ENCODE measurements at regions not wholly inside any gene's neighbourhood (a gene's known extent, or its start where the extent isn't known, plus 50 kb on each side); places are given as distances from the start of the nearest gene placed in this dataset.

- no peak for DNase-seq (ENCODE audit: low spot score)
- no peaks in the 10 kb centered on the region for H3K79me2 ChIP-seq (ENCODE audit: low read depth)
- no peak overlapping the region for H3K4me2 ChIP-seq
- no peak overlapping the region for H3K27ac ChIP-seq
- TF ChIP-seq EZH2 (IDR thresholded peaks at IDR 0.05) (no peak), CTCF (IDR thresholded peaks at IDR 0.05) (no peak), EZH2phosphoT487 (IDR thresholded peaks at IDR 0.05) (no peak)
- no peak overlapping the region for H3K4me3 ChIP-seq
- no peak overlapping the region for H3K27ac Mint-ChIP-seq
- no peaks in the 10 kb centered on the region for H3K9me3 Mint-ChIP-seq
- H3K4me1 ChIP-seq = no peaks in the 10 kb centered on the region
- H3F3A ChIP-seq (ENCODE audit: low read depth) = no peaks in the 10 kb centered on the region
- no peaks in the 10 kb centered on the region for H3K9me3 ChIP-seq (ENCODE audit: low read depth)
- H3K36me3 Mint-ChIP-seq = no peaks in the 10 kb centered on the region
- no peak overlapping the region for H2AFZ ChIP-seq (replicated peaks)
- no peaks in the 10 kb centered on the region for H3K27me3 ChIP-seq
- no peaks in the 10 kb centered on the region for H3K36me3 ChIP-seq
- no peaks in the 10 kb centered on the region for H3K4me1 Mint-ChIP-seq
- peaks cover 2% of the 10 kb centered on the region for H3K27me3 Mint-ChIP-seq (ENCODE audit: insufficient read depth, low read depth)
- no peak overlapping the region for H3K9ac ChIP-seq
- no peaks in the 10 kb centered on the region for H4K20me1 ChIP-seq (ENCODE audit: low read depth)
- no peak overlapping the region for H3K4me3 Mint-ChIP-seq
These were observed 156.5 kb downstream of the MOXD1 start for GRCh38 chr6:132244744-132245143.

- no peaks in the 10 kb centered on the region for H3K79me2 ChIP-seq (ENCODE audit: low read depth)
- peak; percentile 69 for DNase-seq (ENCODE audit: low spot score)
- H2AFZ ChIP-seq (replicated peaks) = no peak overlapping the region
- peaks cover 19% of the 10 kb centered on the region for H3K4me1 Mint-ChIP-seq
- no peaks in the 10 kb centered on the region for H3K9me3 Mint-ChIP-seq
- no peaks in the 10 kb centered on the region for H3K36me3 ChIP-seq
- peaks cover 9% of the 10 kb centered on the region for H3K4me1 ChIP-seq
- H3K36me3 Mint-ChIP-seq = no peaks in the 10 kb centered on the region
- H3K9me3 ChIP-seq (ENCODE audit: low read depth) = no peaks in the 10 kb centered on the region
- TF ChIP-seq EZH2 (IDR thresholded peaks at IDR 0.05) (no peak), EZH2phosphoT487 (IDR thresholded peaks at IDR 0.05) (no peak), CTCF (IDR thresholded peaks at IDR 0.05) (no peak)
- no peak overlapping the region for H3K4me3 Mint-ChIP-seq
- H3K4me3 ChIP-seq = no peak overlapping the region
- no peaks in the 10 kb centered on the region for H4K20me1 ChIP-seq (ENCODE audit: low read depth)
- H3K27me3 Mint-ChIP-seq (ENCODE audit: insufficient read depth, low read depth) = no peaks in the 10 kb centered on the region
- H3K27ac Mint-ChIP-seq = peak overlapping the region; percentile 91
- H3K27me3 ChIP-seq = no peaks in the 10 kb centered on the region
- no peaks in the 10 kb centered on the region for H3F3A ChIP-seq (ENCODE audit: low read depth)
- H3K4me2 ChIP-seq = peak overlapping the region; percentile 20
- no peak overlapping the region for H3K9ac ChIP-seq
- H3K27ac ChIP-seq = no peak overlapping the region
These were observed 164.5 kb downstream of the MOXD1 start for GRCh38 chr6:132236744-132237143.

- Mint-ChIP-seq H3K27ac (no peak overlapping the region), H3K36me3 (no peaks in the 10 kb centered on the region), H3K4me1 (peaks cover 22% of the 10 kb centered on the region), H3K27me3 (ENCODE audit: insufficient read depth, low read depth) (no peaks in the 10 kb centered on the region), H3K4me3 (no peak overlapping the region), H3K9me3 (no peaks in the 10 kb centered on the region)
- H3K9me3 ChIP-seq (ENCODE audit: low read depth) = no peaks in the 10 kb centered on the region
- DNase-seq (ENCODE audit: low spot score) = no peak
- peaks cover 9% of the 10 kb centered on the region for H3K4me1 ChIP-seq
- no peak overlapping the region for H3K27ac ChIP-seq
- TF ChIP-seq EZH2phosphoT487 (IDR thresholded peaks at IDR 0.05) (no peak), EZH2 (IDR thresholded peaks at IDR 0.05) (no peak), CTCF (IDR thresholded peaks at IDR 0.05) (no peak)
- H3K4me2 ChIP-seq = peak overlapping the region; percentile 20
- H3K9ac ChIP-seq = no peak overlapping the region
- no peaks in the 10 kb centered on the region for H3F3A ChIP-seq (ENCODE audit: low read depth)
- H3K27me3 ChIP-seq = no peaks in the 10 kb centered on the region
- no peaks in the 10 kb centered on the region for H4K20me1 ChIP-seq (ENCODE audit: low read depth)
- no peak overlapping the region for H2AFZ ChIP-seq (replicated peaks)
- no peak overlapping the region for H3K4me3 ChIP-seq
- H3K79me2 ChIP-seq (ENCODE audit: low read depth) = no peaks in the 10 kb centered on the region
- H3K36me3 ChIP-seq = no peaks in the 10 kb centered on the region
These were observed 165.0 kb downstream of the MOXD1 start for GRCh38 chr6:132236281-132236680.

Measured in neural progenitor cell (in vitro differentiated cells).